Naive thymus-derived CD8-positive, alpha-beta T cell (primary cell): ENCODE measurements at regions not wholly inside any gene's neighbourhood (a gene's known extent, or its start where the extent isn't known, plus 50 kb on each side); places are given as distances from the start of the nearest gene placed in this dataset.
"Not testable (repeated sequence)": the region's sequence is repeated elsewhere in the genome, so short reads cannot be mapped to it uniquely, and the experiment has no call there.

ENCODE experiments used
- ATAC-seq, 2 donors: fragments of 150-1000 bp; cut with Tn5 transposase in 1 of 2; sonication (Bioruptor Pico), chemical (Tn5 transposase) in 1 of 2; 1 replicate in 1 of 2; 2 replicates in 1 of 2; pipeline ENCODE4 v1.10.0; 2021; ENCODE audit warnings: mild to moderate bottlenecking in 2 of 2, moderate library complexity in 2 of 2
- POLR2A ChIA-PET: fragments of 350-600 bp; sonication (Branson Sonifier 250); formaldehyde crosslinking; loops from one replicate; lab custom pipeline; 2021; ENCODE audit warnings: antibody characterized with exemption; lab: Charles Lee
- DNase-seq, 10 donors: peaks; one replicate each; pipeline versions ENCODE4 v3.0.0 to v3.0.0-alpha.2; 2020 to 2022
- H3K27ac Mint-ChIP-seq, 10 donors: one replicate each; pipeline ENCODE4 v1.8.0; 2020 to 2022; ENCODE audit warnings: mild to moderate bottlenecking in 10 of 10, mixed read lengths in 10 of 10, moderate library complexity in 4 of 10, inconsistent platforms in 1 of 10
- H3K27me3 Mint-ChIP-seq, 5 donors: one replicate each; pipeline ENCODE4 v1.8.0; 2021 to 2022; ENCODE audit warnings: mixed read lengths in 5 of 5
- H3K36me3 Mint-ChIP-seq, 3 donors: one replicate each; pipeline ENCODE4 v1.8.0; 2020 to 2022; ENCODE audit warnings: mixed read lengths in 3 of 3, mild to moderate bottlenecking in 2 of 3, inconsistent platforms in 1 of 3
- H3K4me1 Mint-ChIP-seq, 4 donors: one replicate each; pipeline ENCODE4 v1.8.0; 2021 to 2022; ENCODE audit warnings: mixed read lengths in 4 of 4
- H3K4me3 Mint-ChIP-seq, 10 donors: one replicate each; pipeline ENCODE4 v1.8.0; 2020 to 2022; ENCODE audit warnings: mild to moderate bottlenecking in 10 of 10, mixed read lengths in 10 of 10, moderate library complexity in 6 of 10, inconsistent platforms in 1 of 10
- H3K9me3 Mint-ChIP-seq, 9 donors: one replicate each; pipeline ENCODE4 v1.8.0; 2020 to 2022; ENCODE audit warnings: mixed read lengths in 9 of 9, mild to moderate bottlenecking in 3 of 9, inconsistent platforms in 1 of 9, moderate library complexity in 1 of 9

GRCh38 chr1:76687307-76688175 is 179.7 kb upstream of the ST6GALNAC5 start:
- H3K4me1 Mint-ChIP-seq, result no peaks in the 10 kb centered on the region
- peaks cover 2 to 18% (median 3%) of the 10 kb centered on the region in 5 donors for H3K27me3 Mint-ChIP-seq
- no peak overlapping the region for H3K27ac Mint-ChIP-seq
- ATAC-seq (no peak), DNase-seq (no peak)
- no peak overlapping the region for H3K4me3 Mint-ChIP-seq
- POLR2A ChIA-PET, result no interaction called here
- H3K9me3 Mint-ChIP-seq, result no peaks in the 10 kb centered on the region
- H3K36me3 Mint-ChIP-seq, result peaks cover 0 to 3% (median 0%) of the 10 kb centered on the region in 3 donors

GRCh38 chr1:76690766-76691165 is 176.5 kb upstream of the ST6GALNAC5 start:
- ATAC-seq (no peak), DNase-seq (no peak)
- H3K36me3 Mint-ChIP-seq, result peaks cover 0 to 10% (median 5%) of the 10 kb centered on the region in 3 donors
- POLR2A ChIA-PET, result no interaction called here
- H3K9me3 Mint-ChIP-seq, result peaks cover 0 to 14% (median 5%) of the 10 kb centered on the region in 9 donors
- no peaks in the 10 kb centered on the region for H3K4me1 Mint-ChIP-seq
- H3K4me3 Mint-ChIP-seq, result no peak overlapping the region
- H3K27me3 Mint-ChIP-seq, result peaks cover 2 to 19% (median 3%) of the 10 kb centered on the region in 5 donors
- H3K27ac Mint-ChIP-seq, result no peak overlapping the region

GRCh38 chr1:76695535-76695934 is 171.7 kb upstream of the ST6GALNAC5 start:
- peaks cover 0 to 10% (median 5%) of the 10 kb centered on the region in 3 donors for H3K36me3 Mint-ChIP-seq
- H3K27ac Mint-ChIP-seq, result no peak overlapping the region
- peaks cover 0 to 15% (median under 1%) of the 10 kb centered on the region in 5 donors for H3K27me3 Mint-ChIP-seq
- H3K4me3 Mint-ChIP-seq, result no peak overlapping the region
- no peak for DNase-seq
- POLR2A ChIA-PET, result no interaction called here
- ATAC-seq, result no peak
- no peaks in the 10 kb centered on the region for H3K4me1 Mint-ChIP-seq
- peaks cover 0 to 14% (median 5%) of the 10 kb centered on the region in 9 donors for H3K9me3 Mint-ChIP-seq

- Mint-ChIP-seq H3K27ac (no peak overlapping the region), H3K9me3 (peaks cover 0 to 14% (median 5%) of the 10 kb centered on the region in 9 donors), H3K36me3 (peaks cover 0 to 10% (median 2%) of the 10 kb centered on the region in 3 donors), H3K4me3 (no peak overlapping the region), H3K27me3 (peaks cover 0 to 10% (median 0%) of the 10 kb centered on the region in 5 donors), H3K4me1 (no peaks in the 10 kb centered on the region)
- DNase-seq (no peak), ATAC-seq (no peak)
- POLR2A ChIA-PET, result no interaction called here
Measured at GRCh38 chr1:76697361-76697760, 169.9 kb upstream of the ST6GALNAC5 start.

- H3K27me3 Mint-ChIP-seq, DNase-seq, H3K9me3 Mint-ChIP-seq, POLR2A ChIA-PET, H3K36me3 Mint-ChIP-seq, H3K27ac Mint-ChIP-seq, H3K4me1 Mint-ChIP-seq, ATAC-seq, H3K4me3 Mint-ChIP-seq: not testable (repeated sequence)
Measured at GRCh38 chr1:76699646-76700045, 167.6 kb upstream of the ST6GALNAC5 start.

GRCh38 chr1:76700200-76700599 is 167.1 kb upstream of the ST6GALNAC5 start:
- H3K27me3 Mint-ChIP-seq, H3K36me3 Mint-ChIP-seq, H3K27ac Mint-ChIP-seq, H3K9me3 Mint-ChIP-seq, H3K4me3 Mint-ChIP-seq, H3K4me1 Mint-ChIP-seq, DNase-seq, POLR2A ChIA-PET, ATAC-seq: not testable (repeated sequence)

- no peak for ATAC-seq
- no peak overlapping the region for H3K4me3 Mint-ChIP-seq
- peaks cover 0 to 15% (median 0%) of the 10 kb centered on the region in 5 donors for H3K27me3 Mint-ChIP-seq
- no peaks in the 10 kb centered on the region for H3K4me1 Mint-ChIP-seq
- H3K36me3 Mint-ChIP-seq, result no peaks in the 10 kb centered on the region
- POLR2A ChIA-PET, result no interaction called here
- H3K27ac Mint-ChIP-seq, result no peak overlapping the region
- no peak for DNase-seq
- H3K9me3 Mint-ChIP-seq, result no peaks in the 10 kb centered on the region
Measured at GRCh38 chr1:76705560-76705959, 161.7 kb upstream of the ST6GALNAC5 start.

GRCh38 chr1:76713535-76713934 is 153.7 kb upstream of the ST6GALNAC5 start:
- POLR2A ChIA-PET, result no interaction called here
- DNase-seq (no peak), ATAC-seq (no peak)
- no peaks in the 10 kb centered on the region for H3K9me3 Mint-ChIP-seq
- no peak overlapping the region for H3K27ac Mint-ChIP-seq
- no peak overlapping the region for H3K4me3 Mint-ChIP-seq
- no peaks in the 10 kb centered on the region for H3K36me3 Mint-ChIP-seq
- H3K27me3 Mint-ChIP-seq, result peaks cover 0 to 15% (median 4%) of the 10 kb centered on the region in 5 donors
- no peaks in the 10 kb centered on the region for H3K4me1 Mint-ChIP-seq

GRCh38 chr1:76715474-76715873 is 151.8 kb upstream of the ST6GALNAC5 start:
- Mint-ChIP-seq H3K9me3 (no peaks in the 10 kb centered on the region), H3K4me3 (no peak overlapping the region), H3K27me3 (peaks cover 0 to 4% (median 0%) of the 10 kb centered on the region in 5 donors), H3K36me3 (no peaks in the 10 kb centered on the region), H3K4me1 (no peaks in the 10 kb centered on the region), H3K27ac (no peak overlapping the region)
- no peak for DNase-seq
- POLR2A ChIA-PET, result no interaction called here
- ATAC-seq, result no peak

GRCh38 chr1:76723949-76724348 is 143.3 kb upstream of the ST6GALNAC5 start:
- POLR2A ChIA-PET, result no interaction called here
- no peak for DNase-seq
- Mint-ChIP-seq H3K36me3 (no peaks in the 10 kb centered on the region), H3K27me3 (no peaks in the 10 kb centered on the region), H3K4me3 (no peak overlapping the region), H3K9me3 (no peaks in the 10 kb centered on the region), H3K27ac (no peak overlapping the region), H3K4me1 (no peaks in the 10 kb centered on the region)
- ATAC-seq, result no peak

GRCh38 chr1:76724816-76725215 is 142.5 kb upstream of the ST6GALNAC5 start:
- Mint-ChIP-seq H3K27ac (no peak overlapping the region), H3K4me3 (no peak overlapping the region), H3K27me3 (no peaks in the 10 kb centered on the region), H3K4me1 (no peaks in the 10 kb centered on the region), H3K36me3 (no peaks in the 10 kb centered on the region), H3K9me3 (no peaks in the 10 kb centered on the region)
- ATAC-seq, result no peak
- no peak for DNase-seq
- POLR2A ChIA-PET, result no interaction called here

GRCh38 chr1:76725864-76726619 is 141.2 kb upstream of the ST6GALNAC5 start:
- H3K27ac Mint-ChIP-seq, result no peak overlapping the region
- no peak for ATAC-seq
- no peak for DNase-seq
- H3K9me3 Mint-ChIP-seq, result no peaks in the 10 kb centered on the region
- no peaks in the 10 kb centered on the region for H3K27me3 Mint-ChIP-seq
- POLR2A ChIA-PET, result no interaction called here
- H3K4me1 Mint-ChIP-seq, result no peaks in the 10 kb centered on the region
- H3K36me3 Mint-ChIP-seq, result no peaks in the 10 kb centered on the region
- H3K4me3 Mint-ChIP-seq, result no peak overlapping the region

- Mint-ChIP-seq H3K4me1 (no peaks in the 10 kb centered on the region), H3K27me3 (no peaks in the 10 kb centered on the region), H3K27ac (no peak overlapping the region), H3K9me3 (no peaks in the 10 kb centered on the region), H3K36me3 (no peaks in the 10 kb centered on the region), H3K4me3 (no peak overlapping the region)
- POLR2A ChIA-PET, result no interaction called here
- no peak for DNase-seq
- ATAC-seq, result no peak
Measured at GRCh38 chr1:76727520-76727919, 139.8 kb upstream of the ST6GALNAC5 start.
